Right lobe of liver (tissue), 4 donors: ENCODE measurements at regions not wholly inside any gene's neighbourhood (a gene's known extent, or its start where the extent isn't known, plus 50 kb on each side); places are given as distances from the start of the nearest gene placed in this dataset.

ENCODE experiments used
- POLR2A ChIP-seq: fragments of 450-650 bp; IDR thresholded peaks from one replicate; pipeline ENCODE4 v1.6.1; 2017; ENCODE audit warnings: antibody characterized with exemption, mild to moderate bottlenecking
- TF ChIP-seq, protein P1 (sequence below), 4 donors: fragments of 200-600 bp in 3 of 4; fragments of 450-650 bp in 1 of 4; IDR thresholded peaks; one replicate each; pipeline versions ENCODE4 v1.5.1 to v1.8.0; 2016 to 2022; ENCODE audit warnings: antibody characterized with exemption in 4 of 4, mild to moderate bottlenecking in 2 of 4
- donor health status: DM: no; HTN: no; CAD: no.
- donor health status: DM: no; HTN: no; CAD: no.
- donor health status: DM: no; HTN: yes; CAD: no.

DNA sequence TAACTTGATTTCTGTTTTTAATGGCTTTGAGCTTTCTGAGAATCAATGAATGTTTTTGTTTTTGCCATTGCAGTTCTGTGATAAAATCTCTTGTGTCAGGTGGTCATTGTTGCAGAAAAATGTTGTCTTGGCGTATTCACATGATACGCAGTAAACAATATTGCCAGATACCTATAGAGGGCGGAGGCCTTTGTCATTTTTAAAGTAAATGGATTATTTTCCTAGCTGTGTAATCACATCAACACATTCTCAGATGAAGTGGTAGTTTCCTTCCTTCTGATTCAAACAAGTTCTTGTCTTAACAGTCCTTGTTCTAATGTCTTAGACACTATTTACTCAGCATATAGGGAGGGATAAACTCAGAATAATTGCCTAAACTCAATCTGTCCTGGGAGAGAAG is 109.9 kb upstream of the DAB2 start:
- TF ChIP-seq, protein P1, sequence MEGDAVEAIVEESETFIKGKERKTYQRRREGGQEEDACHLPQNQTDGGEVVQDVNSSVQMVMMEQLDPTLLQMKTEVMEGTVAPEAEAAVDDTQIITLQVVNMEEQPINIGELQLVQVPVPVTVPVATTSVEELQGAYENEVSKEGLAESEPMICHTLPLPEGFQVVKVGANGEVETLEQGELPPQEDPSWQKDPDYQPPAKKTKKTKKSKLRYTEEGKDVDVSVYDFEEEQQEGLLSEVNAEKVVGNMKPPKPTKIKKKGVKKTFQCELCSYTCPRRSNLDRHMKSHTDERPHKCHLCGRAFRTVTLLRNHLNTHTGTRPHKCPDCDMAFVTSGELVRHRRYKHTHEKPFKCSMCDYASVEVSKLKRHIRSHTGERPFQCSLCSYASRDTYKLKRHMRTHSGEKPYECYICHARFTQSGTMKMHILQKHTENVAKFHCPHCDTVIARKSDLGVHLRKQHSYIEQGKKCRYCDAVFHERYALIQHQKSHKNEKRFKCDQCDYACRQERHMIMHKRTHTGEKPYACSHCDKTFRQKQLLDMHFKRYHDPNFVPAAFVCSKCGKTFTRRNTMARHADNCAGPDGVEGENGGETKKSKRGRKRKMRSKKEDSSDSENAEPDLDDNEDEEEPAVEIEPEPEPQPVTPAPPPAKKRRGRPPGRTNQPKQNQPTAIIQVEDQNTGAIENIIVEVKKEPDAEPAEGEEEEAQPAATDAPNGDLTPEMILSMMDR (IDR thresholded peaks at IDR 0.05): no peak
- no peak for TF ChIP-seq POLR2A
